HG03039 (cell line): ENCODE measurements at regions not wholly inside any gene's neighbourhood (a gene's known extent, or its start where the extent isn't known, plus 50 kb on each side); places are given as distances from the start of the nearest gene placed in this dataset.
A peak's percentile ranks its signal among the peaks of the same experiment; 100 is the strongest.
"Not testable (repeated sequence)": the region's sequence is repeated elsewhere in the genome, so short reads cannot be mapped to it uniquely, and the experiment has no call there.

Experiments
- ATAC-seq: cut with Tn5 transposase; IDR thresholded peaks from one replicate; pipeline ENCODE4 v1.9.1; 2021; ENCODE audit warnings: mild to moderate bottlenecking, moderate library complexity; ENCODE audit not compliant: unreplicated experiment

GRCh38 chr2:107094450-107094986 lies 208.6 kb upstream of the ST6GAL2 start:
- ATAC-seq: no peak

GRCh38 chr2:107102176-107102575 lies 216.2 kb upstream of the ST6GAL2 start:
- ATAC-seq: no peak

GRCh38 chr2:107107351-107107750 lies 221.4 kb upstream of the ST6GAL2 start:
- no peak for ATAC-seq

GRCh38 chr2:107108556-107108955 lies 222.6 kb upstream of the ST6GAL2 start:
- ATAC-seq: no peak

GRCh38 chr2:107111623-107112022 lies 225.7 kb upstream of the ST6GAL2 start:
- no peak for ATAC-seq

GRCh38 chr2:107112561-107112960 lies 226.6 kb upstream of the ST6GAL2 start:
- ATAC-seq: no peak

GRCh38 chr2:107128381-107128780 lies 242.4 kb upstream of the ST6GAL2 start:
- ATAC-seq: no peak

GRCh38 chr2:107132070-107132469 lies 246.1 kb upstream of the ST6GAL2 start:
- ATAC-seq: peak; percentile 76

GRCh38 chr2:107132746-107133145 lies 246.8 kb upstream of the ST6GAL2 start:
- ATAC-seq: no peak

GRCh38 chr2:107133412-107133811 lies 247.4 kb upstream of the ST6GAL2 start:
- no peak for ATAC-seq

- no peak for ATAC-seq
These were observed 250.8 kb upstream of the ST6GAL2 start for GRCh38 chr2:107136733-107137132.

- no peak for ATAC-seq
These were observed 251.7 kb upstream of the ST6GAL2 start for GRCh38 chr2:107137706-107138105.

GRCh38 chr2:107146181-107146580 lies 260.2 kb upstream of the ST6GAL2 start:
- ATAC-seq: no peak

GRCh38 chr2:107146645-107147044 lies 260.7 kb upstream of the ST6GAL2 start:
- ATAC-seq: not testable (repeated sequence)

GRCh38 chr2:107148055-107148454 lies 262.1 kb upstream of the ST6GAL2 start:
- no peak for ATAC-seq

- ATAC-seq: no peak
These were observed 262.5 kb upstream of the ST6GAL2 start for GRCh38 chr2:107148496-107148895.

- no peak for ATAC-seq
These were observed 274.8 kb upstream of the ST6GAL2 start for GRCh38 chr2:107160640-107161239.

- ATAC-seq: no peak
These were observed 282.2 kb upstream of the ST6GAL2 start for GRCh38 chr2:107168141-107168540.

GRCh38 chr2:107174171-107174570 lies 288.2 kb upstream of the ST6GAL2 start:
- no peak for ATAC-seq

- no peak for ATAC-seq
These were observed 297.0 kb upstream of the ST6GAL2 start for GRCh38 chr2:107182981-107183380.

GRCh38 chr2:107187870-107188269 lies 301.9 kb upstream of the ST6GAL2 start:
- no peak for ATAC-seq

GRCh38 chr2:107195631-107196030 lies 309.7 kb upstream of the ST6GAL2 start:
- ATAC-seq: no peak
